Panc1 (cell line): ENCODE measurements at regions not wholly inside any gene's neighbourhood (a gene's known extent, or its start where the extent isn't known, plus 50 kb on each side); places are given as distances from the start of the nearest gene placed in this dataset.

Experiments used
- POLR2AphosphoS5 ChIP-seq: IDR thresholded peaks from 2 replicates; pipeline ENCODE4 v1.6.1; 2012; ENCODE audit warnings: mild to moderate bottlenecking, low read depth, low read length, moderate library complexity
- SIN3A ChIP-seq: IDR thresholded peaks from 2 replicates; pipeline ENCODE4 v1.6.1; 2012; ENCODE audit warnings: low read depth, mild to moderate bottlenecking, low read length, moderate library complexity, borderline replicate concordance; ENCODE audit not compliant: insufficient read depth
- TCF7L2 ChIP-seq: IDR thresholded peaks from 2 replicates; pipeline ENCODE4 v1.6.1; 2011; ENCODE audit warnings: mild to moderate bottlenecking, low read depth, low read length, inconsistent platforms
- TF ChIP-seq, protein P1 (sequence below): fragments of 450-650 bp; IDR thresholded peaks from 2 replicates; pipeline ENCODE4 v1.5.1; 2017; ENCODE audit warnings: mild to moderate bottlenecking
- TF ChIP-seq, protein P2 (sequence below), 2 experiments: IDR thresholded peaks; 2 replicates each; pipeline ENCODE4 v1.6.1; 2011 to 2012; ENCODE audit warnings: low read depth in 2 of 2, control low read depth in 1 of 2, low read length in 1 of 2, mild to moderate bottlenecking in 1 of 2, moderate library complexity in 1 of 2; ENCODE audit not compliant: insufficient read depth in 1 of 2

DNA sequence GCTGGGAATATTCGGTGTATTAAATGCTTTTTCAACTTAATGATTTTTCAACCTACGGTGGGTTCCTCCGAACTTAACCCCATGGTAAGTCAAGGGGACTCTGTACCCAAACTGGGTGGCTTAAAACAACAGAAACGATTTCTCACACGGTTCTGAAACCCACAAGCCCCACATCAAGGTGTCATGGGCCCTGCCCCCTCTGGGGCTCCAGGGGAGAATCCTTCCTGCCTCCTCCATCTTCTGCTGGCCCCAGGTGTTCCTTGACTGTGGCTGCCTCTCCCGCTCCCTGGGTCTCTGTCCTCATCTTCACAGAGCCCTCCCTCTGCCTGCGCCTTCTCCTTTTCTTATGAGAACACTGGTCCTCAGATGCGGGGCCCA is 301.3 kb upstream of the SALL3 start:
- no peak for TF ChIP-seq POLR2AphosphoS5
- TF ChIP-seq, protein P1, sequence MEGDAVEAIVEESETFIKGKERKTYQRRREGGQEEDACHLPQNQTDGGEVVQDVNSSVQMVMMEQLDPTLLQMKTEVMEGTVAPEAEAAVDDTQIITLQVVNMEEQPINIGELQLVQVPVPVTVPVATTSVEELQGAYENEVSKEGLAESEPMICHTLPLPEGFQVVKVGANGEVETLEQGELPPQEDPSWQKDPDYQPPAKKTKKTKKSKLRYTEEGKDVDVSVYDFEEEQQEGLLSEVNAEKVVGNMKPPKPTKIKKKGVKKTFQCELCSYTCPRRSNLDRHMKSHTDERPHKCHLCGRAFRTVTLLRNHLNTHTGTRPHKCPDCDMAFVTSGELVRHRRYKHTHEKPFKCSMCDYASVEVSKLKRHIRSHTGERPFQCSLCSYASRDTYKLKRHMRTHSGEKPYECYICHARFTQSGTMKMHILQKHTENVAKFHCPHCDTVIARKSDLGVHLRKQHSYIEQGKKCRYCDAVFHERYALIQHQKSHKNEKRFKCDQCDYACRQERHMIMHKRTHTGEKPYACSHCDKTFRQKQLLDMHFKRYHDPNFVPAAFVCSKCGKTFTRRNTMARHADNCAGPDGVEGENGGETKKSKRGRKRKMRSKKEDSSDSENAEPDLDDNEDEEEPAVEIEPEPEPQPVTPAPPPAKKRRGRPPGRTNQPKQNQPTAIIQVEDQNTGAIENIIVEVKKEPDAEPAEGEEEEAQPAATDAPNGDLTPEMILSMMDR = no peak
- no peak for TF ChIP-seq TCF7L2
- TF ChIP-seq, protein P2, sequence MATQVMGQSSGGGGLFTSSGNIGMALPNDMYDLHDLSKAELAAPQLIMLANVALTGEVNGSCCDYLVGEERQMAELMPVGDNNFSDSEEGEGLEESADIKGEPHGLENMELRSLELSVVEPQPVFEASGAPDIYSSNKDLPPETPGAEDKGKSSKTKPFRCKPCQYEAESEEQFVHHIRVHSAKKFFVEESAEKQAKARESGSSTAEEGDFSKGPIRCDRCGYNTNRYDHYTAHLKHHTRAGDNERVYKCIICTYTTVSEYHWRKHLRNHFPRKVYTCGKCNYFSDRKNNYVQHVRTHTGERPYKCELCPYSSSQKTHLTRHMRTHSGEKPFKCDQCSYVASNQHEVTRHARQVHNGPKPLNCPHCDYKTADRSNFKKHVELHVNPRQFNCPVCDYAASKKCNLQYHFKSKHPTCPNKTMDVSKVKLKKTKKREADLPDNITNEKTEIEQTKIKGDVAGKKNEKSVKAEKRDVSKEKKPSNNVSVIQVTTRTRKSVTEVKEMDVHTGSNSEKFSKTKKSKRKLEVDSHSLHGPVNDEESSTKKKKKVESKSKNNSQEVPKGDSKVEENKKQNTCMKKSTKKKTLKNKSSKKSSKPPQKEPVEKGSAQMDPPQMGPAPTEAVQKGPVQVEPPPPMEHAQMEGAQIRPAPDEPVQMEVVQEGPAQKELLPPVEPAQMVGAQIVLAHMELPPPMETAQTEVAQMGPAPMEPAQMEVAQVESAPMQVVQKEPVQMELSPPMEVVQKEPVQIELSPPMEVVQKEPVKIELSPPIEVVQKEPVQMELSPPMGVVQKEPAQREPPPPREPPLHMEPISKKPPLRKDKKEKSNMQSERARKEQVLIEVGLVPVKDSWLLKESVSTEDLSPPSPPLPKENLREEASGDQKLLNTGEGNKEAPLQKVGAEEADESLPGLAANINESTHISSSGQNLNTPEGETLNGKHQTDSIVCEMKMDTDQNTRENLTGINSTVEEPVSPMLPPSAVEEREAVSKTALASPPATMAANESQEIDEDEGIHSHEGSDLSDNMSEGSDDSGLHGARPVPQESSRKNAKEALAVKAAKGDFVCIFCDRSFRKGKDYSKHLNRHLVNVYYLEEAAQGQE (IDR thresholded peaks at IDR 0.05; ENCODE audit: insufficient read depth in 1 of 2, low read depth in 2 of 2, low read length in 1 of 2) = no peak
- TF ChIP-seq SIN3A = no peak
